ENCODE measurements at regions not wholly inside any gene's neighbourhood (a gene's known extent, or its start where the extent isn't known, plus 50 kb on each side); places are given as distances from the start of the nearest gene placed in this dataset.

DNA sequence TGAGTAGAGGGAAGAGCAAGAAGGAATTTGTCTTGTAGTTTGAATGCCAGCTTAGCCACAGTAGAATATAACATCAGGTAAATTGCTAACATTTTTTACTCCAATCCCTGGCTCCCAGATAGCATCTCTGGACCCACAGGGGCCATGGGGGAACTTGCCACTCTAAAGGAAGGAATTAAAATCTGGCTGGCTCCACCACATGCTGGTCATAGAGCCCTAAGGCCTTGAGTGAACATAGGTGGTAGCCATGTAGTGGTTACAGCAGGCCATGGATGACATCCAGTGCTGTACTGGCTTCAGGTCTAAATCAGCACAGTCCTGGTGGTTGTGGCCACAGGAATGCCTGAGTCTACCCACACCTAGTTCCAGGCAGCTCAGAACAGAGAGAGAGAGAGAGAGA lies 109.9 kb upstream of the RGMB start:
- TF ChIP-seq, protein P1, sequence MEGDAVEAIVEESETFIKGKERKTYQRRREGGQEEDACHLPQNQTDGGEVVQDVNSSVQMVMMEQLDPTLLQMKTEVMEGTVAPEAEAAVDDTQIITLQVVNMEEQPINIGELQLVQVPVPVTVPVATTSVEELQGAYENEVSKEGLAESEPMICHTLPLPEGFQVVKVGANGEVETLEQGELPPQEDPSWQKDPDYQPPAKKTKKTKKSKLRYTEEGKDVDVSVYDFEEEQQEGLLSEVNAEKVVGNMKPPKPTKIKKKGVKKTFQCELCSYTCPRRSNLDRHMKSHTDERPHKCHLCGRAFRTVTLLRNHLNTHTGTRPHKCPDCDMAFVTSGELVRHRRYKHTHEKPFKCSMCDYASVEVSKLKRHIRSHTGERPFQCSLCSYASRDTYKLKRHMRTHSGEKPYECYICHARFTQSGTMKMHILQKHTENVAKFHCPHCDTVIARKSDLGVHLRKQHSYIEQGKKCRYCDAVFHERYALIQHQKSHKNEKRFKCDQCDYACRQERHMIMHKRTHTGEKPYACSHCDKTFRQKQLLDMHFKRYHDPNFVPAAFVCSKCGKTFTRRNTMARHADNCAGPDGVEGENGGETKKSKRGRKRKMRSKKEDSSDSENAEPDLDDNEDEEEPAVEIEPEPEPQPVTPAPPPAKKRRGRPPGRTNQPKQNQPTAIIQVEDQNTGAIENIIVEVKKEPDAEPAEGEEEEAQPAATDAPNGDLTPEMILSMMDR (IDR thresholded peaks at IDR 0.05; ENCODE audit: unreplicated experiment in 3 of 3) = no peak
- peaks cover 17% of the 10 kb centered on the region for H3K9me3 Mint-ChIP-seq
- no peaks in the 10 kb centered on the region for H3K27me3 Mint-ChIP-seq (ENCODE audit: low read depth)
- no peaks in the 10 kb centered on the region for H3K36me3 Mint-ChIP-seq (ENCODE audit: low read depth)
- no peak overlapping the region for H3K27ac Mint-ChIP-seq
- H3K4me3 Mint-ChIP-seq = no peak overlapping the region
- H3K4me1 Mint-ChIP-seq = no peaks in the 10 kb centered on the region

DNA sequence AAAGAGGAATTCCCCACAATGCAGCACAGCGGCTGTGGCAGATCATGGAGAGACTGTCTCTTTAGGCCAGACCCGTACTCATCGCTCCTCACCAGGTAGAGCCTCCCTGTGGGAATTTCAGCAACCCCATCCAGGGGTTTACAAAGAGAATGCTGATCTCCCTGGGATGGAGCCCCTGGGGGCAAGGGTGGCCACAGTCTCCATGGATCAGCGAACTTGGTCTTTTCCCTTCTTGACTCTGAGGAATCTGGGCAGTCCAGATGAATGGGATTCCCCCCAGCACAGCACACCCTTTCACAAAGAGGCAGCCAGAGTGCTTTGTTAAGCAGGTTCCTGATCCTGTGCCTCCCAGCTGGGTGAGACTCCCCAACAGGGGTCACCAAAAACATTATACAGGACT lies 108.7 kb upstream of the RGMB start:
- no peaks in the 10 kb centered on the region for H3K27me3 Mint-ChIP-seq (ENCODE audit: low read depth)
- H3K27ac Mint-ChIP-seq = no peak overlapping the region
- no peaks in the 10 kb centered on the region for H3K4me1 Mint-ChIP-seq

DNA sequence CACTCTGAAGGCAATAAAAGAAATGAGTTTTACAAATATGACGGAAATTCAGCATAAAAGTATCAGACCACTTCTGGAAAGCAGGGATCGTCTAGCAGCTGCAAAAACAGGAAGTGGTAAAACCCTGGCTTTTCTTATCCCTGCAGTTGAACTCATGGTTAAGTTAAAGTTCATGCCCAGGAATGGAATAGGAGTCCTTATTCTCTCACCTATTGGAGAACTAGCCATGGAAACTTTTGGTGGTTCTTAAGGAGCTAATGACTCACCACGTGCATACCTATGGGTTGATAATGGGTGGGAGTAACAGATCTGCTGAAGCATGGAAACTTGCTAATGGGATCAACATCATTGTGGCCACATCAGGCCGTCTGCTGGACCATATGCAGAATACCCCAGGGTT lies 93.5 kb upstream of the RGMB start:
- Mint-ChIP-seq H3K4me3 (no peak overlapping the region), H3K4me1 (no peaks in the 10 kb centered on the region), H3K27me3 (ENCODE audit: low read depth) (no peaks in the 10 kb centered on the region), H3K36me3 (ENCODE audit: low read depth) (no peaks in the 10 kb centered on the region), H3K9me3 (peaks cover 6% of the 10 kb centered on the region), H3K27ac (no peak overlapping the region)
- TF ChIP-seq, protein P1 (IDR thresholded peaks at IDR 0.05; ENCODE audit: unreplicated experiment in 3 of 3) = no peak

More for the DNA sequence above, 108.7 kb upstream of the RGMB start:
- Mint-ChIP-seq H3K36me3 (ENCODE audit: low read depth) (no peaks in the 10 kb centered on the region), H3K4me3 (no peak overlapping the region), H3K9me3 (peaks cover 20% of the 10 kb centered on the region)
- TF ChIP-seq, protein P1 (IDR thresholded peaks at IDR 0.05; ENCODE audit: unreplicated experiment in 3 of 3) = no peak

DNA sequence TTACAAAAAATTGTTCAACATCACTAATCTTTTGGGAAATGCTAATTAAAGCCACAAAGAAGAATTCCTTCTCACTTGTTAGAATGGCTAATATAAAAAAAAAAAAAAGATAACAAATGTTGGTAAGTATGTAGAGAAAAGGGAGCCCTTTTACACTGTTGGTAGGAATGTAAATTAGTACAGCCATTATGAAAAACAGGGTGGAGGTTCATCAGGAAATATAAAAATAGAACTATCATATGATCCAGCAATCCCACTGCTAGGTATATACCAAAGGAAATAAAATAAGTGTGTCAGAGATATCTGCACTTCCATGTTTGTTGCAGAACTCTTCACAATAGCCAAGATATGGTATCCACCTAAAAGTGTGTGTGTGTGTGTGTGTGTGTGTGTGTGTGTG lies 83.5 kb upstream of the RGMB start:
- TF ChIP-seq, protein P1 (IDR thresholded peaks at IDR 0.05; ENCODE audit: unreplicated experiment in 3 of 3) = no peak
- peaks cover 57% of the 10 kb centered on the region for H3K9me3 Mint-ChIP-seq
- no peaks in the 10 kb centered on the region for H3K27me3 Mint-ChIP-seq (ENCODE audit: low read depth)
- H3K27ac Mint-ChIP-seq = no peak overlapping the region
- no peak overlapping the region for H3K4me3 Mint-ChIP-seq
- H3K36me3 Mint-ChIP-seq (ENCODE audit: low read depth) = no peaks in the 10 kb centered on the region
- no peaks in the 10 kb centered on the region for H3K4me1 Mint-ChIP-seq

DNA sequence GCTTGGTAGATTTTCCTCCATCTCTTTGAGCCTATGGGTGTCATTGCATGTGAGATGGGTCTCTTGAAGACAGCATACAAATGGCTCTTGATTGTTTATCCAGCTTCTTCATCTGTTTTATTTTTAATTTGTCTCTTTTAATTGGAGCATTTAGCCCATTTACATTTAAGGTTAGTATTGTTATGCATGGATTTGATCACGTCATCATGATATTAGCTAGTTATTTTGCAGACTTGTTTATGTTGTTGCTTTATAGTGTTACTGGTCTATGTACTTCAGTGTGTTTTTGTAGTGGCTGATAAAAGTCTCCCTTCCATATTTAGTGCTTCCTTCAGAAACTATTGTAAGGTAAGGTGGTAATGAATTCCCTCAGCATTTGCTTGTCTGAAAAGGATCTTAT lies 78.6 kb upstream of the RGMB start:
- Mint-ChIP-seq H3K27me3 (ENCODE audit: low read depth) (no peaks in the 10 kb centered on the region), H3K4me3 (no peak overlapping the region), H3K36me3 (ENCODE audit: low read depth) (no peaks in the 10 kb centered on the region), H3K4me1 (no peaks in the 10 kb centered on the region), H3K27ac (no peak overlapping the region), H3K9me3 (peaks cover 42% of the 10 kb centered on the region)
- TF ChIP-seq, protein P1 (IDR thresholded peaks at IDR 0.05; ENCODE audit: unreplicated experiment in 3 of 3) = no peak

DNA sequence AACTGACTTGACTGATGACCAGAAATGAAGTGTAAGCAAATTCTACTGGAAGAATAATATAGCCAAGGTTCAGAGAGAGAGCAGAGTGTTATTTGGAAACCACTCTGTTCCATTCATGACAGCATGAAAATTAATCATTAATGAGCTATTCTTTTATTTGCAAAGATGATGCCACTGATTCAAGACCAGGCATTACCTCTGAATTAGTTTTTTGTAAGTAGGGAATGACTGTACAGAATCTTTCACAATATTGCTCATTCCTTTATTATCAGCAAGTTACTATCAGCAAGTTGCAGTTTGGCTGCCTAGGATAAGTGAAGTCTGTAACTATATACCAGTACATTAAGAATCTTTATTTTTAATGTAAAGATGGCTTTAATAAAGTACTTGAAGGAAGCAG lies 75.1 kb upstream of the RGMB start:
- H3K9me3 Mint-ChIP-seq = peaks cover 46% of the 10 kb centered on the region
- no peak overlapping the region for H3K27ac Mint-ChIP-seq
- TF ChIP-seq, protein P1 (IDR thresholded peaks at IDR 0.05; ENCODE audit: unreplicated experiment in 3 of 3) = no peak
- no peaks in the 10 kb centered on the region for H3K36me3 Mint-ChIP-seq (ENCODE audit: low read depth)
- H3K4me3 Mint-ChIP-seq = no peak overlapping the region
- no peaks in the 10 kb centered on the region for H3K4me1 Mint-ChIP-seq
- H3K27me3 Mint-ChIP-seq (ENCODE audit: low read depth) = no peaks in the 10 kb centered on the region
